ENCODE measurements at regions not wholly inside any gene's neighbourhood (a gene's known extent, or its start where the extent isn't known, plus 50 kb on each side); places are given as distances from the start of the nearest gene placed in this dataset.

- TF ChIP-seq CTCF (IDR thresholded peaks at IDR 0.05) (no peak), POLR2A (IDR thresholded peaks at IDR 0.05) (no peak)
Measured at GRCh38 chr5:30414078-30414477, 779.4 kb upstream of the CDH6 start.

Data from body of pancreas (tissue), 4 donors.